ENCODE measurements at regions not wholly inside any gene's neighbourhood (a gene's known extent, or its start where the extent isn't known, plus 50 kb on each side); places are given as distances from the start of the nearest gene placed in this dataset.

DNA sequence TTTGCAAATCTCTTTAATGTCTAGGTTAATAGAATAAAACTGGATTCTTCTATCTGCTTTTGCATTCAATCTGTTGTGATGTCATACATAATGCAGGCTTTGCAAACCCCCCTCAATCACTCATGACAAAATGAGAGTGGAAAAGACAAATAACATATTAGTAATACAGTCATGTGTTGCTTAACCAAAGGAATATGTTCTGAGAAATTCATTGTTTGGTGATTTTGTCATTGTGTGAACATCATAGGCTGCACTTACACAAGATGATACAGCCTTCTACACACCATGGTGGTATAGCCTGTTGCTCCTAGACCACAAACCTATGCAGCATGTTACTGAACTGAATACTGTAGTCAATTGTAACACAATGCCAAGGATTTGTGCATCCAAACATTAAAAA lies 87.3 kb upstream of the SEC61G start:
- Histone ChIP-seq H3K4me1 (ENCODE audit: control insufficient read depth, insufficient read depth, low read length) (no peaks in the 10 kb centered on the region), H3K4me3 (no peak overlapping the region), H3K9ac (ENCODE audit: control insufficient read depth, insufficient read depth, low read length) (no peak overlapping the region), H3K27ac (ENCODE audit: control insufficient read depth, insufficient read depth) (no peak overlapping the region), H3K36me3 (ENCODE audit: control insufficient read depth in 2 of 2, insufficient read depth in 2 of 2, low read length in 1 of 2) (no peaks in the 10 kb centered on the region), H2AFZ (ENCODE audit: control insufficient read depth, low read depth, low read length) (no peak overlapping the region), H3K27me3 (replicated peaks in 1 of 2; ENCODE audit: control insufficient read depth in 2 of 2, insufficient read depth in 2 of 2, low read length in 1 of 2) (no peaks in the 10 kb centered on the region), H4K20me1 (ENCODE audit: control insufficient read depth, insufficient read depth) (no peaks in the 10 kb centered on the region), H3K9me3 (replicated peaks; ENCODE audit: control insufficient read depth, insufficient read depth, low read length) (no peaks in the 10 kb centered on the region), H3K79me2 (ENCODE audit: control insufficient read depth, insufficient read depth, low read length) (no peaks in the 10 kb centered on the region), H3K4me2 (ENCODE audit: control insufficient read depth, insufficient read depth) (no peak overlapping the region)
- DNase-seq (ENCODE audit: low read depth, low spot score), result no peak
- ChIA-PET SMC1A (ENCODE audit: uncharacterized antibody, unreplicated experiment) (no interaction called here), CTCF (no interaction called here), RAD21 (ENCODE audit: unreplicated experiment) (no interaction called here), POLR2A (no interaction called here)
- BruUV-seq (replicated peaks), result no TSS peak
- ATAC-seq, result no peak
- TF ChIP-seq, protein P1, sequence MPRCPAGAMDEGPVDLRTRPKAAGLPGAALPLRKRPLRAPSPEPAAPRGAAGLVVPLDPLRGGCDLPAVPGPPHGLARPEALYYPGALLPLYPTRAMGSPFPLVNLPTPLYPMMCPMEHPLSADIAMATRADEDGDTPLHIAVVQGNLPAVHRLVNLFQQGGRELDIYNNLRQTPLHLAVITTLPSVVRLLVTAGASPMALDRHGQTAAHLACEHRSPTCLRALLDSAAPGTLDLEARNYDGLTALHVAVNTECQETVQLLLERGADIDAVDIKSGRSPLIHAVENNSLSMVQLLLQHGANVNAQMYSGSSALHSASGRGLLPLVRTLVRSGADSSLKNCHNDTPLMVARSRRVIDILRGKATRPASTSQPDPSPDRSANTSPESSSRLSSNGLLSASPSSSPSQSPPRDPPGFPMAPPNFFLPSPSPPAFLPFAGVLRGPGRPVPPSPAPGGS (IDR thresholded peaks at IDR 0.05; ENCODE audit: borderline replicate concordance, insufficient read depth, low read depth, low read length, poor library complexity, severe bottlenecking), result no peak
- no peak for TF ChIP-seq ZNF274 (IDR thresholded peaks at IDR 0.05; ENCODE audit: insufficient read depth, insufficient read length)
- TF ChIP-seq MTA3 (IDR thresholded peaks at IDR 0.05; ENCODE audit: borderline replicate concordance, low read length), result no peak
- TF ChIP-seq PAX5 (IDR thresholded peaks at IDR 0.05; ENCODE audit: borderline replicate concordance, low read depth, low read length), result no peak
- TF ChIP-seq, protein P2, sequence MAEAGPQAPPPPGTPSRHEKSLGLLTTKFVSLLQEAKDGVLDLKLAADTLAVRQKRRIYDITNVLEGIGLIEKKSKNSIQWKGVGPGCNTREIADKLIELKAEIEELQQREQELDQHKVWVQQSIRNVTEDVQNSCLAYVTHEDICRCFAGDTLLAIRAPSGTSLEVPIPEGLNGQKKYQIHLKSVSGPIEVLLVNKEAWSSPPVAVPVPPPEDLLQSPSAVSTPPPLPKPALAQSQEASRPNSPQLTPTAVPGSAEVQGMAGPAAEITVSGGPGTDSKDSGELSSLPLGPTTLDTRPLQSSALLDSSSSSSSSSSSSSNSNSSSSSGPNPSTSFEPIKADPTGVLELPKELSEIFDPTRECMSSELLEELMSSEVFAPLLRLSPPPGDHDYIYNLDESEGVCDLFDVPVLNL (IDR thresholded peaks at IDR 0.05; ENCODE audit: low read depth, low read length), result no peak
- intact Hi-C loops (cut with micrococcal nuclease; ENCODE audit: unreplicated experiment) (no loop called here), in situ Hi-C loops (cut with MboI) (no loop called here)
- no peak for FAIRE-seq

DNA sequence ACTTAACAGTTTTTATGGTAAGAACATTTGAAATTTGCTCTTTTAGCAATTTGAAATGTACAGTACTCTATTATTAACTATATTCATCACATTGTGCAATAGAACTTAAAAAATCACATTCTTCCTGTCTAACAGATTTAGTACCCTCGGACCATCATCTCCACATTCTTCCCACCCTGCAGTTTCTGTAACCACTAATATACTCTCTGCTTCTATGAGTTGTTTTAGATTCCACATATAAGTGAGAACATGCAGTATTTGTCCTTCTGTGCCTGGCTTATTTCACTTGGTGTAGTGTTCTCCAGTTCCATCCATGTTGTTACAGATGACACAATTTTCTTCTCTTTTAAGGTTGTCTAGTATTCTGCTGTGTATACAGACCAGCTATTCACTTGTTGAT lies 88.9 kb upstream of the SEC61G start:
- CTCF ChIA-PET, result no interaction called here
- FAIRE-seq, result no peak

More for the DNA sequence above, 88.9 kb upstream of the SEC61G start:
- SMC1A ChIA-PET (ENCODE audit: uncharacterized antibody, unreplicated experiment), result no interaction called here
- no peaks in the 10 kb centered on the region for H4K20me1 ChIP-seq (ENCODE audit: control insufficient read depth, insufficient read depth)
- no peaks in the 10 kb centered on the region for H3K79me2 ChIP-seq (ENCODE audit: control insufficient read depth, insufficient read depth, low read length)
- in situ Hi-C loops (cut with MboI), result no loop called here
- H3K36me3 ChIP-seq (ENCODE audit: control insufficient read depth in 2 of 2, insufficient read depth in 2 of 2, low read length in 1 of 2), result no peaks in the 10 kb centered on the region
- DNase-seq (ENCODE audit: low read depth, low spot score) (no peak), ATAC-seq (no peak)
- no TSS peak for BruUV-seq (replicated peaks)
- H2AFZ ChIP-seq (ENCODE audit: control insufficient read depth, low read depth, low read length), result no peak overlapping the region
- H3K9me3 ChIP-seq (replicated peaks; ENCODE audit: control insufficient read depth, insufficient read depth, low read length), result no peaks in the 10 kb centered on the region
- RAD21 ChIA-PET (ENCODE audit: unreplicated experiment), result no interaction called here
- 0% methylated on average over 1 of the region's 1 CpG for WGBS (ENCODE audit: insufficient coverage, insufficient replicate concordance, low lambda C conversion rate, missing lambda C conversion rate)
- H3K4me2 ChIP-seq (ENCODE audit: control insufficient read depth, insufficient read depth), result no peak overlapping the region
- POLR2A ChIA-PET, result no interaction called here
- H3K27ac ChIP-seq (ENCODE audit: control insufficient read depth, insufficient read depth), result no peak overlapping the region
- no peak for TF ChIP-seq BMI1 (IDR thresholded peaks at IDR 0.05; ENCODE audit: borderline replicate concordance)
- intact Hi-C loops (cut with micrococcal nuclease; ENCODE audit: unreplicated experiment), result no loop called here
- no peak overlapping the region for H3K4me3 ChIP-seq
- no peaks in the 10 kb centered on the region for H3K27me3 ChIP-seq (replicated peaks in 1 of 2; ENCODE audit: control insufficient read depth in 2 of 2, insufficient read depth in 2 of 2, low read length in 1 of 2)
- H3K4me1 ChIP-seq (ENCODE audit: control insufficient read depth, insufficient read depth, low read length), result no peaks in the 10 kb centered on the region
- H3K9ac ChIP-seq (ENCODE audit: control insufficient read depth, insufficient read depth, low read length), result no peak overlapping the region
